ENCODE measurements at regions not wholly inside any gene's neighbourhood (a gene's known extent, or its start where the extent isn't known, plus 50 kb on each side); places are given as distances from the start of the nearest gene placed in this dataset.

GRCh38 chr13:44117816-44118215 lies 238.1 kb downstream of the LACC1 start:
- TF ChIP-seq, protein P1, sequence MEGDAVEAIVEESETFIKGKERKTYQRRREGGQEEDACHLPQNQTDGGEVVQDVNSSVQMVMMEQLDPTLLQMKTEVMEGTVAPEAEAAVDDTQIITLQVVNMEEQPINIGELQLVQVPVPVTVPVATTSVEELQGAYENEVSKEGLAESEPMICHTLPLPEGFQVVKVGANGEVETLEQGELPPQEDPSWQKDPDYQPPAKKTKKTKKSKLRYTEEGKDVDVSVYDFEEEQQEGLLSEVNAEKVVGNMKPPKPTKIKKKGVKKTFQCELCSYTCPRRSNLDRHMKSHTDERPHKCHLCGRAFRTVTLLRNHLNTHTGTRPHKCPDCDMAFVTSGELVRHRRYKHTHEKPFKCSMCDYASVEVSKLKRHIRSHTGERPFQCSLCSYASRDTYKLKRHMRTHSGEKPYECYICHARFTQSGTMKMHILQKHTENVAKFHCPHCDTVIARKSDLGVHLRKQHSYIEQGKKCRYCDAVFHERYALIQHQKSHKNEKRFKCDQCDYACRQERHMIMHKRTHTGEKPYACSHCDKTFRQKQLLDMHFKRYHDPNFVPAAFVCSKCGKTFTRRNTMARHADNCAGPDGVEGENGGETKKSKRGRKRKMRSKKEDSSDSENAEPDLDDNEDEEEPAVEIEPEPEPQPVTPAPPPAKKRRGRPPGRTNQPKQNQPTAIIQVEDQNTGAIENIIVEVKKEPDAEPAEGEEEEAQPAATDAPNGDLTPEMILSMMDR (conservative IDR thresholded peaks at IDR 0.05 in 1 of 2, IDR thresholded peaks at IDR 0.05 in 1 of 2; ENCODE audit: low read depth in 1 of 2, low read length in 2 of 2) = no peak
- no peak for TF ChIP-seq EZH2 (IDR thresholded peaks at IDR 0.05; ENCODE audit: low read length, missing control alignments)

Measured in fibroblast of lung (primary cell).